CD8-positive, alpha-beta memory T cell (primary cell): ENCODE measurements at regions not wholly inside any gene's neighbourhood (a gene's known extent, or its start where the extent isn't known, plus 50 kb on each side); places are given as distances from the start of the nearest gene placed in this dataset.

Experiments used
- CTCF ChIA-PET: fragments of 350-600 bp; sonication (Branson Sonifier 250); formaldehyde crosslinking; loops from one replicate; lab custom pipeline; 2021; ENCODE audit warnings: antibody characterized with exemption; lab: Charles Lee
- POLR2A ChIA-PET: fragments of 350-600 bp; sonication (Branson Sonifier 250); formaldehyde crosslinking; loops from one replicate; lab custom pipeline; 2021; ENCODE audit warnings: antibody characterized with exemption; lab: Charles Lee
- DNase-seq, 5 donors: peaks; one replicate each; pipeline versions ENCODE4 v3.0.0 to v3.0.0-alpha.2; 2020 to 2022; ENCODE audit warnings: mixed read lengths in 1 of 5
- H3K27ac ChIP-seq: one replicate; pipeline ENCODE4 v1.7.0; 2013; ENCODE audit warnings: low read depth, mild to moderate bottlenecking, low read length, moderate library complexity
- H3K27me3 ChIP-seq: 2 replicates; pipeline ENCODE4 v1.7.0; 2013; ENCODE audit warnings: low read length, mild to moderate bottlenecking; ENCODE audit not compliant: insufficient read depth, poor library complexity, severe bottlenecking
- H3K36me3 ChIP-seq: 2 replicates; pipeline ENCODE4 v1.7.0; 2013; ENCODE audit warnings: mild to moderate bottlenecking, low read length, moderate library complexity; ENCODE audit not compliant: insufficient read depth
- H3K4me1 ChIP-seq: 2 replicates; pipeline ENCODE4 v1.7.0; 2013; ENCODE audit warnings: mild to moderate bottlenecking, low read length, moderate library complexity; ENCODE audit not compliant: insufficient read depth
- H3K4me3 ChIP-seq: 2 replicates; pipeline ENCODE4 v1.7.0; 2013; ENCODE audit warnings: mild to moderate bottlenecking, low read length
- H3K9me3 ChIP-seq: 2 replicates; pipeline ENCODE4 v1.7.0; 2013; ENCODE audit warnings: mild to moderate bottlenecking, low read length
- H3K27ac Mint-ChIP-seq, 8 donors: one replicate each; pipeline ENCODE4 v1.8.0; 2020 to 2021; ENCODE audit warnings: mixed read lengths in 8 of 8, mild to moderate bottlenecking in 6 of 8, inconsistent platforms in 3 of 8, moderate library complexity in 3 of 8
- H3K27me3 Mint-ChIP-seq, 2 donors: one replicate each; pipeline ENCODE4 v1.8.0; 2020 to 2021; ENCODE audit warnings: mixed read lengths in 2 of 2, mild to moderate bottlenecking in 1 of 2, moderate library complexity in 1 of 2
- H3K36me3 Mint-ChIP-seq, 3 donors: one replicate each; pipeline ENCODE4 v1.8.0; 2020 to 2021; ENCODE audit warnings: mixed read lengths in 3 of 3, inconsistent platforms in 1 of 3, mild to moderate bottlenecking in 1 of 3
- H3K4me1 Mint-ChIP-seq, 3 donors: one replicate each; pipeline ENCODE4 v1.8.0; 2020 to 2021; ENCODE audit warnings: mixed read lengths in 3 of 3, inconsistent platforms in 1 of 3, mild to moderate bottlenecking in 1 of 3
- H3K4me3 Mint-ChIP-seq, 7 donors: one replicate each; pipeline ENCODE4 v1.8.0; 2020 to 2021; ENCODE audit warnings: mixed read lengths in 7 of 7, mild to moderate bottlenecking in 6 of 7, moderate library complexity in 4 of 7, inconsistent platforms in 2 of 7
- H3K9me3 Mint-ChIP-seq, 5 donors: one replicate each; pipeline ENCODE4 v1.8.0; 2020 to 2022; ENCODE audit warnings: mixed read lengths in 5 of 5, mild to moderate bottlenecking in 3 of 5, moderate library complexity in 2 of 5, inconsistent platforms in 1 of 5

DNA sequence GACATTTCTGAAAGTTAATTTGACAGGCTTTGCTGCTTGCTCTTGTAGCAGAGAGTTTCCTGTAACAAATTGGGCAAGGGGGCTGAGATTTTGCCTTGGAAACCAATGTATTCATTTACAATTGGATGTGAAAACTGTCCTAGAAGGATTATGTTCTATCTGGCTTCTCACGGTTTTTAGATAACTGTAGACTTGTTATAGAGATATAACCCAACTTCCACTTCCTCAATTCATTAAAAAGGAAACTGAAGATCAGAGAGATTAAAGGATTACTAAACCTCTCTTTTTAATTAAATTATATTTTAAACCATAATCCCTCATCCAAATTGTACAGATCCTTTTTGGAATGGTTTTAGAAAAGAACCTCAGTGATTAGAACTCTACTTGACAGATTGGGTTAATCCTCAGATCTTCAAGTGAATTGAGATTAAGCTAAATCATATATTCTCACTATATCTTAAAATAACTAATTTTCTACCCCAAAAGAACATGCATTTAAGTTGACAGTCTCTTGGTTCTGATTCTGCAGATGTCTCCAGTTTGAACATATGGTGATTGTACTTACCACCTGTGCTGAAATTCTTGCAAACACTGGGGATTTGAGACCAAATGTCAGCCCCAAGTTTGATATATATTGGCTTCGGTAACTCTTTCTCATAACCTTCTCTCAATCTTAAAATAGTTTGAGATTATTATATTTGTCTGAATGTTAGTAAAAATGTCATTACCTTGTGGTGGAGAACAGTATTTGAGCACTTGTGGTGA lies 130.1 kb upstream of the C9orf72 start:
- Histone ChIP-seq H3K4me1 (no peaks in the 10 kb centered on the region), H3K4me3 (no peak overlapping the region), H3K27ac (no peak overlapping the region), H3K36me3 (no peaks in the 10 kb centered on the region), H3K27me3 (no peaks in the 10 kb centered on the region), H3K9me3 (no peaks in the 10 kb centered on the region)
- H3K4me1 Mint-ChIP-seq: no peaks in the 10 kb centered on the region
- POLR2A ChIA-PET: no interaction called here
- CTCF ChIA-PET: no interaction called here
- H3K27ac Mint-ChIP-seq: no peak overlapping the region
- H3K9me3 Mint-ChIP-seq: no peaks in the 10 kb centered on the region
- DNase-seq: no peak
- no peak overlapping the region for H3K4me3 Mint-ChIP-seq
- H3K36me3 Mint-ChIP-seq: no peaks in the 10 kb centered on the region
- H3K27me3 Mint-ChIP-seq: peaks cover 0 to 1% of the 10 kb centered on the region in 2 donors

GRCh38 chr9:27711241-27711640 lies 138.0 kb upstream of the C9orf72 start:
- Histone ChIP-seq H3K9me3 (no peaks in the 10 kb centered on the region), H3K27ac (no peak overlapping the region), H3K4me1 (no peaks in the 10 kb centered on the region), H3K4me3 (no peak overlapping the region), H3K27me3 (no peaks in the 10 kb centered on the region), H3K36me3 (no peaks in the 10 kb centered on the region)
- H3K4me1 Mint-ChIP-seq: no peaks in the 10 kb centered on the region
- no peak overlapping the region for H3K4me3 Mint-ChIP-seq
- H3K27me3 Mint-ChIP-seq: peaks cover 8 to 13% of the 10 kb centered on the region in 2 donors
- CTCF ChIA-PET: no interaction called here
- no peak for DNase-seq
- H3K27ac Mint-ChIP-seq: peak overlapping the region in 1 of 8 donors; percentile 35
- H3K9me3 Mint-ChIP-seq: peaks cover 0 to 1% (median 0%) of the 10 kb centered on the region in 5 donors
- H3K36me3 Mint-ChIP-seq: peaks cover 0 to 6% (median 0%) of the 10 kb centered on the region in 3 donors
- POLR2A ChIA-PET: no interaction called here

GRCh38 chr9:27712806-27713205 lies 139.5 kb upstream of the C9orf72 start:
- POLR2A ChIA-PET: no interaction called here
- CTCF ChIA-PET: no interaction called here

DNA sequence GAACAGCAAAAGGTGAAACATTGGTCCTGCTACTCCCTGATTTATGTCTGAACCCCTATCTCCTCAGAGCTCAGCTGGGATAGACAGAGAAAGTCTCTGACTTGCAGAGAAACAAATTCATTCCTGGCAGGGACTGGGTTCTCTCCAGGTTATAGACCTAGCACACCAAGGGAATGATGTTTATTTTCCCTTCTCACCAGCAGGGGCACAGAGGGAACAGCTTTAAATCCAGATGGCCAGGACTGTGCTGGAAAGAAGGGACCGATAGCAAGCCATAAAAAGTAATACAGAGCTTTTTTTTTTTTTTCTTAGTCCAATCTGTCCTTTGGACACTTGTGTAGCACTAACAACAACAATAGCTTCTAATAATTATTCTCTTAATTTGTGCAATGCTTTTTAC lies 141.1 kb upstream of the C9orf72 start:
- H3K9me3 Mint-ChIP-seq: peaks cover 0 to 1% (median 0%) of the 10 kb centered on the region in 5 donors
- no peaks in the 10 kb centered on the region for H3K27me3 ChIP-seq
- no peak overlapping the region for H3K4me3 Mint-ChIP-seq
- CTCF ChIA-PET: no interaction called here
- H3K36me3 ChIP-seq: no peaks in the 10 kb centered on the region
- H3K27ac Mint-ChIP-seq: no peak overlapping the region
- peaks cover 0 to 6% (median 0%) of the 10 kb centered on the region in 3 donors for H3K36me3 Mint-ChIP-seq
- no peak overlapping the region for H3K27ac ChIP-seq
- no peak overlapping the region for H3K4me3 ChIP-seq
- no peaks in the 10 kb centered on the region for H3K4me1 ChIP-seq
- H3K9me3 ChIP-seq: no peaks in the 10 kb centered on the region
- H3K27me3 Mint-ChIP-seq: peaks cover 8 to 18% of the 10 kb centered on the region in 2 donors
- no peaks in the 10 kb centered on the region for H3K4me1 Mint-ChIP-seq
- no peak for DNase-seq
- POLR2A ChIA-PET: no interaction called here

More at GRCh38 chr9:27712806-27713205, 139.5 kb upstream of the C9orf72 start:
- Histone ChIP-seq H3K4me1 (no peaks in the 10 kb centered on the region), H3K4me3 (no peak overlapping the region), H3K36me3 (no peaks in the 10 kb centered on the region), H3K27ac (no peak overlapping the region), H3K27me3 (no peaks in the 10 kb centered on the region), H3K9me3 (no peaks in the 10 kb centered on the region)
- Mint-ChIP-seq H3K27ac (no peak overlapping the region), H3K4me1 (no peaks in the 10 kb centered on the region), H3K9me3 (peaks cover 0 to 1% (median 0%) of the 10 kb centered on the region in 5 donors), H3K36me3 (peaks cover 0 to 6% (median 0%) of the 10 kb centered on the region in 3 donors), H3K4me3 (no peak overlapping the region), H3K27me3 (peaks cover 8 to 13% of the 10 kb centered on the region in 2 donors)
- no peak for DNase-seq

DNA sequence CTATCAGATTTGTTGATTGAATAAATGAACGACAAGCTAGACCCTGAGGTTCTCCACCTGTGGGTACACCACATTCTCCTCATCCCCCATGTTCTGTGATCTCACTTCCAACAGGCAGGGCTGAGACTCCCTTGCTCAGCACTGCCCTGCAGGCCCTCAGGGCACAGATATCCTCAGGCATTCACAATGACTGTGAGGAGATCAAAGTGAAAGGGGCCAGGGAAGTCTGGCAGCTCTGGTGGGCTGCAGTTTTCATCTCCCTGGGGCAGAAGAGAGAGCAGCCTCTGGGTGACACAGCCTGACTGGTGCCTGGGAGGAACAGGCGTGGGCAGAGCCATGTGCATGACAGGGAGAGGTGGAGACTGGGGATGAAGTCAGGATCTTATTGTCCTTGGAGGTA lies 142.4 kb upstream of the C9orf72 start:
- DNase-seq: no peak
- Mint-ChIP-seq H3K4me1 (no peaks in the 10 kb centered on the region), H3K27me3 (peaks cover 5 to 18% of the 10 kb centered on the region in 2 donors), H3K4me3 (no peak overlapping the region), H3K9me3 (peaks cover 0 to 1% (median 0%) of the 10 kb centered on the region in 5 donors), H3K27ac (no peak overlapping the region), H3K36me3 (peaks cover 0 to 4% (median 0%) of the 10 kb centered on the region in 3 donors)
- Histone ChIP-seq H3K36me3 (no peaks in the 10 kb centered on the region), H3K27me3 (no peaks in the 10 kb centered on the region), H3K9me3 (no peaks in the 10 kb centered on the region), H3K4me1 (no peaks in the 10 kb centered on the region), H3K27ac (no peak overlapping the region), H3K4me3 (no peak overlapping the region)
- CTCF ChIA-PET: no interaction called here
- POLR2A ChIA-PET: no interaction called here

DNA sequence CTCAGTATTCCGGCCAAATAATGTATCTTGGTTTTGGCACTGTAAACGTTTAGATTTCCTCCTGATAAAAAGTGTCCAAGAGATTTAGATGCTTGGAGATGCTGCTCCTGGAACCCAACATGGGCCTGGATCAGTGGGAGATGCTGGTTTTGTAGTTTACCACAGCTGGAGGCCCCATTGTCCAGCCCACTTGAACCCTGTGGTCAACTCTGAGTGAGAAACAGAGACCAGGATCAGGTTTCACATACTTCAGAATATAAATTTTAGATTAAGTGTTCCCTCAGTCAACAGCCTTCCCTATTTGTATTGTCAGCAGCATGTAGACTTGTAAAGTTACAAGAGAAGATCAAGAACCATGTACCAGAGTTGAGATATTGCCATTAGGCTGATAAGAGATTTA lies 144.7 kb upstream of the C9orf72 start:
- Mint-ChIP-seq H3K9me3 (no peaks in the 10 kb centered on the region), H3K4me3 (no peak overlapping the region), H3K27ac (no peak overlapping the region), H3K36me3 (no peaks in the 10 kb centered on the region), H3K27me3 (peaks cover 5 to 17% of the 10 kb centered on the region in 2 donors), H3K4me1 (no peaks in the 10 kb centered on the region)
- POLR2A ChIA-PET: no interaction called here
- DNase-seq: no peak
- Histone ChIP-seq H3K4me3 (no peak overlapping the region), H3K36me3 (no peaks in the 10 kb centered on the region), H3K4me1 (no peaks in the 10 kb centered on the region), H3K27me3 (peaks cover 4% of the 10 kb centered on the region), H3K27ac (no peak overlapping the region), H3K9me3 (no peaks in the 10 kb centered on the region)
- CTCF ChIA-PET: interaction anchor here (1.5 kb wide), 1 partner anchor 10 kb away, joined by 3 read pairs; no protein-coding TSS in a partner anchor

GRCh38 chr9:27719711-27720110 lies 146.4 kb upstream of the C9orf72 start:
- ChIA-PET POLR2A (no interaction called here), CTCF (no interaction called here)
- Histone ChIP-seq H3K4me1 (no peaks in the 10 kb centered on the region), H3K4me3 (no peak overlapping the region), H3K27ac (no peak overlapping the region), H3K36me3 (no peaks in the 10 kb centered on the region), H3K9me3 (no peaks in the 10 kb centered on the region), H3K27me3 (peaks cover 4% of the 10 kb centered on the region)
- H3K27ac Mint-ChIP-seq: no peak overlapping the region
- H3K27me3 Mint-ChIP-seq: peaks cover 1 to 26% of the 10 kb centered on the region in 2 donors
- no peak for DNase-seq
- H3K4me1 Mint-ChIP-seq: no peaks in the 10 kb centered on the region
- H3K9me3 Mint-ChIP-seq: no peaks in the 10 kb centered on the region
- H3K36me3 Mint-ChIP-seq: no peaks in the 10 kb centered on the region
- H3K4me3 Mint-ChIP-seq: no peak overlapping the region

DNA sequence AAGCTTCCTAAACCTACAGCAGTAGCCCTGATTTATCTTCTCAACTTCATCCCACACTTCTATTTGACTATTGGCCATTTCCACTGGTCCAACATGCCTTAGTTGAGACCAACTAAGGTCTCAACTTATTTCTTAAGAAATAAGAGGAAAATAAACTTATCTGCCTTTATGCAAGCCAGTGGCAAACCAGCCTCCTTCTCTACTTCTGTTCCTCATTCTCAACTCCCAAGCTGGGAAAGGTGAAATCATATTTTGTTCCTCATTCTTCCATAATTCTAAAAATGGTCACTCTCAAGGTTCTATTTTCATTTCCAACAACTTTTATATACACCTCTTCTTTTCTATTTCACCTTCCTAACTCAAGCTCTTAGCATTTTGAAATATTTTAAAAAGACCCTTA lies 149.6 kb upstream of the C9orf72 start:
- Histone ChIP-seq H3K4me1 (no peaks in the 10 kb centered on the region), H3K9me3 (no peaks in the 10 kb centered on the region), H3K27ac (no peak overlapping the region), H3K27me3 (peaks cover 4% of the 10 kb centered on the region), H3K4me3 (no peak overlapping the region), H3K36me3 (no peaks in the 10 kb centered on the region)
- Mint-ChIP-seq H3K27me3 (peaks cover 0 to 18% of the 10 kb centered on the region in 2 donors), H3K4me1 (no peaks in the 10 kb centered on the region), H3K36me3 (no peaks in the 10 kb centered on the region), H3K27ac (no peak overlapping the region), H3K9me3 (no peaks in the 10 kb centered on the region), H3K4me3 (no peak overlapping the region)
- ChIA-PET CTCF (no interaction called here), POLR2A (no interaction called here)
- DNase-seq: no peak
